GM18508 (cell line): ENCODE measurements at regions not wholly inside any gene's neighbourhood (a gene's known extent, or its start where the extent isn't known, plus 50 kb on each side); places are given as distances from the start of the nearest gene placed in this dataset.

ENCODE experiments used
- ATAC-seq: cut with Tn5 transposase; IDR thresholded peaks from one replicate; pipeline ENCODE4 v1.9.1; 2021; ENCODE audit warnings: moderate number of reproducible peaks; ENCODE audit not compliant: insufficient read depth, unreplicated experiment

GRCh38 chr2:144674071-144674470, 154.2 kb upstream of the ZEB2 start:
- no peak for ATAC-seq

GRCh38 chr2:144673456-144673855, 153.5 kb upstream of the ZEB2 start:
- no peak for ATAC-seq

GRCh38 chr2:144671695-144672455, 152.0 kb upstream of the ZEB2 start:
- ATAC-seq, result no peak

- ATAC-seq, result no peak
Observed at GRCh38 chr2:144670738-144671137, 150.8 kb upstream of the ZEB2 start.

- no peak for ATAC-seq
Observed at GRCh38 chr2:144670080-144670479, 150.2 kb upstream of the ZEB2 start.

- no peak for ATAC-seq
Observed at GRCh38 chr2:144669196-144669987, 149.5 kb upstream of the ZEB2 start.

- no peak for ATAC-seq
Observed at GRCh38 chr2:144668493-144669110, 148.7 kb upstream of the ZEB2 start.

GRCh38 chr2:144666032-144666431, 146.1 kb upstream of the ZEB2 start:
- no peak for ATAC-seq

GRCh38 chr2:144663207-144663606, 143.3 kb upstream of the ZEB2 start:
- ATAC-seq, result no peak

GRCh38 chr2:144660518-144661316, 140.8 kb upstream of the ZEB2 start:
- ATAC-seq, result no peak

- no peak for ATAC-seq
Observed at GRCh38 chr2:144659731-144660275, 139.9 kb upstream of the ZEB2 start.

GRCh38 chr2:144654523-144654922, 134.6 kb upstream of the ZEB2 start:
- ATAC-seq, result no peak

GRCh38 chr2:144650907-144651306, 131.0 kb upstream of the ZEB2 start:
- ATAC-seq, result no peak

- ATAC-seq, result no peak
Observed at GRCh38 chr2:144648837-144649465, 129.0 kb upstream of the ZEB2 start.

- no peak for ATAC-seq
Observed at GRCh38 chr2:144645083-144645778, 125.3 kb upstream of the ZEB2 start.

- no peak for ATAC-seq
Observed at GRCh38 chr2:144644549-144644948, 124.6 kb upstream of the ZEB2 start.

GRCh38 chr2:144643537-144644336, 123.8 kb upstream of the ZEB2 start:
- ATAC-seq, result no peak

- no peak for ATAC-seq
Observed at GRCh38 chr2:144642856-144643255, 122.9 kb upstream of the ZEB2 start.
